Spleen (tissue), 11 donors: ENCODE measurements at regions not wholly inside any gene's neighbourhood (a gene's known extent, or its start where the extent isn't known, plus 50 kb on each side); places are given as distances from the start of the nearest gene placed in this dataset.

Experiments used
- DNase-seq: peaks from one replicate; pipeline ENCODE4 v3.0.0-alpha.2; 2020
- H3K27ac ChIP-seq, 8 donors: fragments of 200-600 bp; sonication (generic) in 7 of 8; 1 replicate in 4 of 8; 2 replicates in 4 of 8; pipeline versions ENCODE4 v1.5.0 to v1.8.0; 2016 to 2021; ENCODE audit warnings: inconsistent platforms in 4 of 8, mild to moderate bottlenecking in 4 of 8, moderate library complexity in 1 of 8
- H3K27me3 ChIP-seq, 7 donors: fragments of 200-600 bp; sonication (generic) in 6 of 7; replicated peaks in 1 of 7; 1 replicate in 4 of 7; 2 replicates in 3 of 7; pipeline versions ENCODE4 v1.5.0 to v1.8.0; 2016 to 2021; ENCODE audit warnings: inconsistent platforms in 3 of 7, mild to moderate bottlenecking in 1 of 7
- H3K36me3 ChIP-seq, 6 donors: fragments of 200-600 bp; sonication (generic) in 5 of 6; 1 replicate in 4 of 6; 2 replicates in 2 of 6; pipeline versions ENCODE4 v1.5.0 to v1.8.0; 2016 to 2021; ENCODE audit warnings: inconsistent platforms in 2 of 6
- H3K4me1 ChIP-seq, 6 donors: fragments of 200-600 bp; sonication (generic) in 5 of 6; 1 replicate in 3 of 6; 2 replicates in 3 of 6; pipeline versions ENCODE4 v1.5.0 to v1.8.0; 2016 to 2021; ENCODE audit warnings: inconsistent platforms in 3 of 6
- H3K4me3 ChIP-seq, 8 donors: fragments of 200-600 bp; sonication (generic) in 7 of 8; 1 replicate in 4 of 8; 2 replicates in 4 of 8; pipeline versions ENCODE4 v1.5.0 to v1.8.0; 2016 to 2021; ENCODE audit warnings: inconsistent platforms in 4 of 8, mild to moderate bottlenecking in 4 of 8, moderate library complexity in 2 of 8
- H3K9me3 ChIP-seq, 8 donors: fragments of 200-600 bp; sonication (generic) in 7 of 8; 1 replicate in 4 of 8; 2 replicates in 4 of 8; pipeline versions ENCODE4 v1.5.0 to v1.8.0; 2016 to 2021; ENCODE audit warnings: inconsistent platforms in 4 of 8
- CTCF ChIP-seq, 11 experiments: fragments of 200-600 bp in 7 of 11; fragments of 450-650 bp in 4 of 11; sonication (generic) in 4 of 11; IDR thresholded peaks in 8 of 11; conservative IDR thresholded peaks in 3 of 11; 1 replicate in 7 of 11; 2 replicates in 4 of 11; pipeline versions ENCODE4 v1.4.0 to v1.8.0; 2016 to 2021; ENCODE audit warnings: antibody characterized with exemption in 11 of 11, inconsistent platforms in 4 of 11, mild to moderate bottlenecking in 1 of 11
- POLR2A ChIP-seq, 3 donors: fragments of 450-650 bp; IDR thresholded peaks; one replicate each; pipeline ENCODE4 v1.5.1; 2017; ENCODE audit warnings: antibody characterized with exemption in 3 of 3, mild to moderate bottlenecking in 1 of 3
- POLR2AphosphoS5 ChIP-seq, 3 donors: sonication (generic); formaldehyde crosslinking; IDR thresholded peaks; one replicate each; pipeline ENCODE4 v1.5.1; 2017; ENCODE audit warnings: antibody characterized with exemption in 3 of 3
- WGBS, 5 donors: extraction: QIAGEN DNeasy Blood & Tissue Kit in 3 of 5; methylation state at CpG; one replicate each; pipeline versions ENCODE4 v1.1.5 to v1.1.7; 2013 to 2018; 5-methylcytosine and 5-hydroxymethylcytosine counted together
- intact Hi-C: fragments of 100-400 bp; cut with DNase I; formaldehyde crosslinking; loops from one replicate; pipeline ENCODE4 v1.15.0; 2023; ENCODE audit warnings: low total_unique reads
- donor health status: healthy with polysubstance abuse.
- donor health status: DM: no; HTN: no; CAD: no; lungs with moderate emphysema.
- donor health status: DM: no; HTN: no; CAD: no.
- donor health status: Bipolar disorder and iron deficiency.
- donor health status: healthy.
- donor health status: DM: no; HTN: no; CAD: no.
- donor health status: DM: yes; HTN: yes; CAD: no.

- Histone ChIP-seq H3K36me3 (no peaks in the 10 kb centered on the region), H3K9me3 (no peaks in the 10 kb centered on the region), H3K27me3 (no peaks in the 10 kb centered on the region), H3K27ac (no peak overlapping the region), H3K4me3 (no peak overlapping the region), H3K4me1 (peaks cover 6 to 67% (median 30%) of the 10 kb centered on the region in 6 donors)
- intact Hi-C loops, result no loop called here
- DNase-seq, result no peak
- no peak for TF ChIP-seq POLR2AphosphoS5 (IDR thresholded peaks at IDR 0.05)
- TF ChIP-seq POLR2A (IDR thresholded peaks at IDR 0.05), result no peak
- no peak for TF ChIP-seq CTCF (IDR thresholded peaks at IDR 0.05 in 8 of 11, conservative IDR thresholded peaks at IDR 0.05 in 3 of 11)
- 90 to 95% (median 92%) methylated on average over 23 to 35 of the region's 35 CpGs for WGBS, 5 donors
These were observed 119.0 kb upstream of the MEF2A start for GRCh38 chr15:99446565-99447496.

- peaks cover 11 to 67% (median 32%) of the 10 kb centered on the region in 6 donors for H3K4me1 ChIP-seq
- DNase-seq, result no peak
- no peaks in the 10 kb centered on the region for H3K27me3 ChIP-seq
- no peak overlapping the region for H3K4me3 ChIP-seq
- H3K9me3 ChIP-seq, result no peaks in the 10 kb centered on the region
- 46 to 63% (median 56%) methylated on average over 25 to 28 of the region's 28 CpGs for WGBS, 5 donors
- H3K27ac ChIP-seq, result no peak overlapping the region
- TF ChIP-seq CTCF (IDR thresholded peaks at IDR 0.05 in 8 of 11, conservative IDR thresholded peaks at IDR 0.05 in 3 of 11) (no peak), POLR2AphosphoS5 (IDR thresholded peaks at IDR 0.05) (no peak), POLR2A (IDR thresholded peaks at IDR 0.05) (no peak)
- H3K36me3 ChIP-seq, result no peaks in the 10 kb centered on the region
- intact Hi-C loops, result no loop called here
These were observed 118.0 kb upstream of the MEF2A start for GRCh38 chr15:99447497-99448371.

- H3K4me3 ChIP-seq, result no peak overlapping the region
- no peak for DNase-seq
- 79 to 89% (median 85%) methylated on average over 4 of the region's 4 CpGs for WGBS, 5 donors
- TF ChIP-seq POLR2AphosphoS5 (IDR thresholded peaks at IDR 0.05) (no peak), CTCF (IDR thresholded peaks at IDR 0.05 in 8 of 11, conservative IDR thresholded peaks at IDR 0.05 in 3 of 11) (no peak), POLR2A (IDR thresholded peaks at IDR 0.05) (no peak)
- H3K27me3 ChIP-seq, result no peaks in the 10 kb centered on the region
- intact Hi-C loops, result no loop called here
- no peak overlapping the region for H3K27ac ChIP-seq
- peaks cover 23 to 67% (median 43%) of the 10 kb centered on the region in 6 donors for H3K4me1 ChIP-seq
- no peaks in the 10 kb centered on the region for H3K36me3 ChIP-seq
- no peaks in the 10 kb centered on the region for H3K9me3 ChIP-seq
These were observed 116.3 kb upstream of the MEF2A start for GRCh38 chr15:99449514-99449913.
